Lower lobe of right lung (tissue), 2 donors: ENCODE measurements at regions not wholly inside any gene's neighbourhood (a gene's known extent, or its start where the extent isn't known, plus 50 kb on each side); places are given as distances from the start of the nearest gene placed in this dataset.

Experiments used
- ATAC-seq, 2 donors: fragments of 200-7000 bp; cut with Tn5 transposase; one replicate each; pipeline ENCODE4 v1.9.1; 2020 to 2022; ENCODE audit warnings: mild to moderate bottlenecking in 2 of 2, moderate library complexity in 2 of 2
- DNase-seq: peaks from one replicate; pipeline ENCODE4 v3.0.0-alpha.2; 2020
- H3K27ac ChIP-seq: fragments of 200-600 bp; one replicate; pipeline ENCODE4 v1.8.0; 2022
- H3K27me3 ChIP-seq: fragments of 200-600 bp; one replicate; pipeline ENCODE4 v1.8.0; 2022; ENCODE audit warnings: low read depth
- H3K36me3 ChIP-seq: fragments of 200-600 bp; one replicate; pipeline ENCODE4 v1.8.0; 2022; ENCODE audit warnings: mild to moderate bottlenecking
- H3K4me1 ChIP-seq: fragments of 200-600 bp; one replicate; pipeline ENCODE4 v1.8.0; 2022
- H3K4me3 ChIP-seq: fragments of 200-600 bp; one replicate; pipeline ENCODE4 v1.8.0; 2022; ENCODE audit warnings: mild to moderate bottlenecking
- H3K9me3 ChIP-seq: fragments of 200-600 bp; one replicate; pipeline ENCODE4 v1.8.0; 2022
- CTCF ChIP-seq: fragments of 200-600 bp; IDR thresholded peaks from one replicate; pipeline ENCODE4 v1.8.0; 2022; ENCODE audit warnings: antibody characterized with exemption, mild to moderate bottlenecking
- intact Hi-C: fragments of 100-400 bp; cut with DNase I; formaldehyde crosslinking; loops from one replicate; pipeline ENCODE4 v1.11.0; 2022
- donor health status: DM: no; HTN: yes; CAD: no; lungs with severe emphysema.

DNA sequence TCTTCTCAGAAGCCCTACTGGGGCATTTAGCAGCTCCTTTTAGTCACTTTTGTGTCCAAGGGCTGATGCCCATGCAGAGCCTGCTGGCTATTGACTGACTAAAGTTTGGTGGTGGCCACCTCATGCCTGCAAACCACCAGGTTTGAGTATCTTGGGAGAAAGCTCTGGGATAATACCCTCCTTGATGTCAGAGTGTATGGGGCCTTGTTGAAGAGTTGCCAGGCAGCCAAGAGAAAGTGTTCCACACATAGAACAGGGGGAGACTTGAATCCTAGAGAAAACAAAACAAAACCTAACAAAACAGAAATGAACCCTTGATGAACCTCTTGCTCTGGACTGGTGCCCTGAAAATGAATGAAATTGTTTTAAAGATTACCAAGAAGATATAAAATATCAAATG is 1024.6 kb downstream of the SORCS1 start:
- Histone ChIP-seq H3K4me1 (no peaks in the 10 kb centered on the region), H3K9me3 (no peaks in the 10 kb centered on the region), H3K27ac (no peak overlapping the region), H3K4me3 (no peak overlapping the region), H3K36me3 (no peaks in the 10 kb centered on the region), H3K27me3 (no peaks in the 10 kb centered on the region)
- DNase-seq (no peak), ATAC-seq (no peak)
- intact Hi-C loops, result no loop called here
- TF ChIP-seq CTCF, result no peak

DNA sequence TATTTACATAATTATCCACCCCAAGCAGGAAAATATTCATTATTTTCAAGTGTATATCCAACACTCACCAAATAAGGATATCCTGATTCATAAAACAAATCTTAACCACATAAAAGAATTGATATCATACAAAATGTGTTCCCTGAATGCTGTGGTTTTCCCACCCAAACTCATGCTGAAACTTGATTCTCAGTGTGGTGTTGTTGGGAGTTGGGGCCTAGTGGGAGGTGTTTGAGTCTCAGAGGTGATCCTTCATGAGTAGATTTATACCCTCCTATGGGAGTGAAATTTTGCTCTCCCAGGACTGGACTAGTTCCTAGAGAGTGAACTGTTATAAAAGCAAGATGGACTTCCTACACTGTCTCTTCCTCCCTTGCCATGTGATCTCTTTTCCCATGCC is 1028.3 kb downstream of the SORCS1 start:
- Histone ChIP-seq H3K4me1 (no peaks in the 10 kb centered on the region), H3K9me3 (no peaks in the 10 kb centered on the region), H3K4me3 (no peak overlapping the region), H3K36me3 (no peaks in the 10 kb centered on the region), H3K27me3 (no peaks in the 10 kb centered on the region), H3K27ac (no peak overlapping the region)
- DNase-seq, result no peak
- no peak for TF ChIP-seq CTCF
- no peak for ATAC-seq
- intact Hi-C loops, result no loop called here

DNA sequence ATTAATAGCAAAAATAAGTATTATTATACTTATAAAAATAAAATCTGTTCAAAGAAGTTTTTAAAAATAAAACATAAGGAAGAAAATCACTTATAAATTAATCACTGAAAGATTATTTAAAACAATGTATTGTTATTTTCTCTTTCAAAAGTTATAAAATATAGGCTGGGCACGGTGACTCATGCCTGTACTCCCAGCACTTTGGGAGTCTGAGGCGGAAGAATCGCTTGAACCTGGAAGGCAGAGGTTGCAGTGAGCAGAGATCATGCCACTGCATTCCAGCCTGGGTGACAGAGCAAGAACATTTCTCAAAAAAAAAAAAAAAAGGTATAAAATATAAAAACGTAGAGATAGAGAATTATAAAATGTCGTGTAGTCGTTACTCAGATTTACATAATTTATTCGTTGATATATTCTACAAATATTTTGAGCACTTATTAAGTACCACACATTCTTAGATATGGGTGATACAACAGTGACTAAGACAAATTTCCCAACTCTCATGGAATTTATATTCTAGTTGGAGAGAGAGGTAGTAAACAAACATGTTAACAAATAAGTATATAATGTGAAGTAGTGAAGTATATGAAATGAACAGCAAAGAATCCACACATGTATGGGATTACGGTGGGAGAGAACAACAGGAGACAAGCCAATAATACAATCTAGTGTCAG is 1030.0 kb downstream of the SORCS1 start:
- no peaks in the 10 kb centered on the region for H3K27me3 ChIP-seq
- TF ChIP-seq CTCF, result no peak
- H3K4me1 ChIP-seq, result no peaks in the 10 kb centered on the region
- DNase-seq (no peak), ATAC-seq (no peak)
- no peak overlapping the region for H3K4me3 ChIP-seq
- intact Hi-C loops, result no loop called here
- no peaks in the 10 kb centered on the region for H3K9me3 ChIP-seq
- H3K36me3 ChIP-seq, result no peaks in the 10 kb centered on the region
- no peak overlapping the region for H3K27ac ChIP-seq

DNA sequence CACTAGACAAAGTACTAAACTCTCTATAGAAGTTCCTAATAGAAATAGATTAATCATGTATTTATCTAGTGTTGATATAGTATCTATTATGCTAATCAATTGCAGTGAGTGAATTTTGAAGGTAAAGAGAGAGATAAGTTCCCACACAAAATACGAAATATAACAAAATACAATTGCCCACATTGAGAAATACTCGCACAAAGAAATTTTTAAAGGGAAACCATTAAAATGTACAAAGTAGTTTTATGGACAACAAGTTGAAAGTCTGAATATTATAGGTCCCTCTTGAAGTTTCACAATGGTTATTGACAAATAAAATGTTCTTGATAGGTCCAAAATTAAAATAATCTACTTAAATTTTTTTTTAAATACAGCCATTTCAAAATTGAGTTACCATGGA is 1031.1 kb downstream of the SORCS1 start:
- DNase-seq (no peak), ATAC-seq (no peak)
- no peak for TF ChIP-seq CTCF

GRCh38 chr10:106132956-106133355 is 1031.5 kb downstream of the SORCS1 start:
- ATAC-seq, result no peak
- no peak for TF ChIP-seq CTCF
- Histone ChIP-seq H3K27ac (no peak overlapping the region), H3K36me3 (no peaks in the 10 kb centered on the region), H3K4me1 (no peaks in the 10 kb centered on the region), H3K9me3 (no peaks in the 10 kb centered on the region), H3K4me3 (no peak overlapping the region), H3K27me3 (no peaks in the 10 kb centered on the region)
- intact Hi-C loops, result no loop called here
- DNase-seq, result no peak

More for the DNA sequence above, 1031.1 kb downstream of the SORCS1 start:
- no peaks in the 10 kb centered on the region for H3K9me3 ChIP-seq
- no peaks in the 10 kb centered on the region for H3K36me3 ChIP-seq
- H3K27me3 ChIP-seq, result no peaks in the 10 kb centered on the region
- no peak overlapping the region for H3K27ac ChIP-seq
- no peaks in the 10 kb centered on the region for H3K4me1 ChIP-seq
- intact Hi-C loops, result no loop called here
- H3K4me3 ChIP-seq, result no peak overlapping the region
